Panc1 (cell line): ENCODE measurements at regions not wholly inside any gene's neighbourhood (a gene's known extent, or its start where the extent isn't known, plus 50 kb on each side); places are given as distances from the start of the nearest gene placed in this dataset.

Experiments used
- ATAC-seq: fragments of 200-7000 bp; cut with Tn5 transposase; 2 replicates; pipeline ENCODE4 v1.9.1; 2020; ENCODE audit warnings: mild to moderate bottlenecking, moderate library complexity
- BruUV-seq: library from RNA; stranded (reverse); fragments of 400-500 nt; replicated peaks from 2 replicates; lab custom pipeline; 2021; lab: Mats Ljungman, UMichigan
- CTCF ChIA-PET: fragments of 300-600 bp; sonication (Branson Sonifier 250); formaldehyde crosslinking; loops from one replicate; lab custom pipeline; 2022; ENCODE audit warnings: antibody characterized with exemption; lab: Charles Lee
- POLR2A ChIA-PET: fragments of 300-600 bp; sonication (Branson Sonifier 250); formaldehyde crosslinking; loops from one replicate; lab custom pipeline; 2022; ENCODE audit warnings: antibody characterized with exemption; lab: Charles Lee
- DNase-seq: peaks from one replicate; pipeline ENCODE4 v3.0.0-alpha.2; 2010; ENCODE audit warnings: low read depth, low spot score
- H3K27ac ChIP-seq: 2 replicates; pipeline ENCODE4 v1.5.1; 2011; ENCODE audit warnings: mild to moderate bottlenecking, low read length, inconsistent platforms
- H3K27me3 ChIP-seq: fragments of 200-500 bp; sonication (Bioruptor generic); 2 replicates; pipeline ENCODE4 v1.6.0; 2014; ENCODE audit warnings: low read length, inconsistent platforms; ENCODE audit not compliant: control insufficient read depth, insufficient read depth
- H3K36me3 ChIP-seq: fragments of 200-500 bp; sonication (Bioruptor generic); 2 replicates; pipeline ENCODE4 v1.5.1; 2014; ENCODE audit warnings: inconsistent platforms, mild to moderate bottlenecking, low read length, moderate library complexity; ENCODE audit not compliant: control insufficient read depth, insufficient read depth
- H3K4me1 ChIP-seq: 2 replicates; pipeline ENCODE4 v1.5.1; 2011; ENCODE audit warnings: inconsistent platforms, mild to moderate bottlenecking, low read length, moderate library complexity; ENCODE audit not compliant: control insufficient read depth, insufficient read depth
- H3K4me3 ChIP-seq, 2 experiments: 2 replicates each; pipeline ENCODE4 v1.5.1; 2011 to 2012; ENCODE audit warnings: low read depth in 2 of 2, low read length in 2 of 2, mild to moderate bottlenecking in 2 of 2, inconsistent platforms in 1 of 2, moderate library complexity in 1 of 2
- H3K9me3 ChIP-seq: fragments of 200-500 bp; sonication (Bioruptor generic); 2 replicates; pipeline ENCODE4 v1.5.1; 2014; ENCODE audit warnings: low read depth, mild to moderate bottlenecking, inconsistent platforms, low read length, moderate library complexity; ENCODE audit not compliant: control insufficient read depth, insufficient read depth
- POLR2AphosphoS5 ChIP-seq: IDR thresholded peaks from 2 replicates; pipeline ENCODE4 v1.6.1; 2012; ENCODE audit warnings: mild to moderate bottlenecking, low read depth, low read length, moderate library complexity
- SIN3A ChIP-seq: IDR thresholded peaks from 2 replicates; pipeline ENCODE4 v1.6.1; 2012; ENCODE audit warnings: low read depth, mild to moderate bottlenecking, low read length, moderate library complexity, borderline replicate concordance; ENCODE audit not compliant: insufficient read depth
- TCF7L2 ChIP-seq: IDR thresholded peaks from 2 replicates; pipeline ENCODE4 v1.6.1; 2011; ENCODE audit warnings: mild to moderate bottlenecking, low read depth, low read length, inconsistent platforms
- in situ Hi-C: cut with HindIII; loops from 2 replicates; pipeline ENCODE4 v1.10.0; 2016; ENCODE audit warnings: low sequenced_read_pairs, low pct_unique_long_range_greater_than_20kb
- intact Hi-C: fragments of 100-400 bp; cut with micrococcal nuclease; formaldehyde crosslinking; loops from one replicate; pipeline ENCODE4 v1.10.0; 2022; ENCODE audit not compliant: unreplicated experiment
- TF ChIP-seq, protein P1 (sequence below), 2 experiments: IDR thresholded peaks; 2 replicates each; pipeline ENCODE4 v1.6.1; 2011 to 2012; ENCODE audit warnings: low read depth in 2 of 2, control low read depth in 1 of 2, low read length in 1 of 2, mild to moderate bottlenecking in 1 of 2, moderate library complexity in 1 of 2; ENCODE audit not compliant: insufficient read depth in 1 of 2
- TF ChIP-seq, protein P2 (sequence below): fragments of 450-650 bp; IDR thresholded peaks from 2 replicates; pipeline ENCODE4 v1.5.1; 2017; ENCODE audit warnings: mild to moderate bottlenecking

- ATAC-seq (no peak), DNase-seq (no peak)
- ChIA-PET CTCF (no interaction called here), POLR2A (no interaction called here)
- H3K27me3 ChIP-seq = no peaks in the 10 kb centered on the region
- H3K9me3 ChIP-seq = no peaks in the 10 kb centered on the region
- no peak overlapping the region for H3K27ac ChIP-seq
- H3K36me3 ChIP-seq = no peaks in the 10 kb centered on the region
- in situ Hi-C loops (no loop called here), intact Hi-C loops (no loop called here)
- BruUV-seq = no TSS peak
- no peak overlapping the region for H3K4me3 ChIP-seq
- no peak for TF ChIP-seq SIN3A
- TF ChIP-seq, protein P1, sequence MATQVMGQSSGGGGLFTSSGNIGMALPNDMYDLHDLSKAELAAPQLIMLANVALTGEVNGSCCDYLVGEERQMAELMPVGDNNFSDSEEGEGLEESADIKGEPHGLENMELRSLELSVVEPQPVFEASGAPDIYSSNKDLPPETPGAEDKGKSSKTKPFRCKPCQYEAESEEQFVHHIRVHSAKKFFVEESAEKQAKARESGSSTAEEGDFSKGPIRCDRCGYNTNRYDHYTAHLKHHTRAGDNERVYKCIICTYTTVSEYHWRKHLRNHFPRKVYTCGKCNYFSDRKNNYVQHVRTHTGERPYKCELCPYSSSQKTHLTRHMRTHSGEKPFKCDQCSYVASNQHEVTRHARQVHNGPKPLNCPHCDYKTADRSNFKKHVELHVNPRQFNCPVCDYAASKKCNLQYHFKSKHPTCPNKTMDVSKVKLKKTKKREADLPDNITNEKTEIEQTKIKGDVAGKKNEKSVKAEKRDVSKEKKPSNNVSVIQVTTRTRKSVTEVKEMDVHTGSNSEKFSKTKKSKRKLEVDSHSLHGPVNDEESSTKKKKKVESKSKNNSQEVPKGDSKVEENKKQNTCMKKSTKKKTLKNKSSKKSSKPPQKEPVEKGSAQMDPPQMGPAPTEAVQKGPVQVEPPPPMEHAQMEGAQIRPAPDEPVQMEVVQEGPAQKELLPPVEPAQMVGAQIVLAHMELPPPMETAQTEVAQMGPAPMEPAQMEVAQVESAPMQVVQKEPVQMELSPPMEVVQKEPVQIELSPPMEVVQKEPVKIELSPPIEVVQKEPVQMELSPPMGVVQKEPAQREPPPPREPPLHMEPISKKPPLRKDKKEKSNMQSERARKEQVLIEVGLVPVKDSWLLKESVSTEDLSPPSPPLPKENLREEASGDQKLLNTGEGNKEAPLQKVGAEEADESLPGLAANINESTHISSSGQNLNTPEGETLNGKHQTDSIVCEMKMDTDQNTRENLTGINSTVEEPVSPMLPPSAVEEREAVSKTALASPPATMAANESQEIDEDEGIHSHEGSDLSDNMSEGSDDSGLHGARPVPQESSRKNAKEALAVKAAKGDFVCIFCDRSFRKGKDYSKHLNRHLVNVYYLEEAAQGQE (IDR thresholded peaks at IDR 0.05; ENCODE audit: insufficient read depth in 1 of 2, low read depth in 2 of 2, low read length in 1 of 2) = no peak
- TF ChIP-seq, protein P2, sequence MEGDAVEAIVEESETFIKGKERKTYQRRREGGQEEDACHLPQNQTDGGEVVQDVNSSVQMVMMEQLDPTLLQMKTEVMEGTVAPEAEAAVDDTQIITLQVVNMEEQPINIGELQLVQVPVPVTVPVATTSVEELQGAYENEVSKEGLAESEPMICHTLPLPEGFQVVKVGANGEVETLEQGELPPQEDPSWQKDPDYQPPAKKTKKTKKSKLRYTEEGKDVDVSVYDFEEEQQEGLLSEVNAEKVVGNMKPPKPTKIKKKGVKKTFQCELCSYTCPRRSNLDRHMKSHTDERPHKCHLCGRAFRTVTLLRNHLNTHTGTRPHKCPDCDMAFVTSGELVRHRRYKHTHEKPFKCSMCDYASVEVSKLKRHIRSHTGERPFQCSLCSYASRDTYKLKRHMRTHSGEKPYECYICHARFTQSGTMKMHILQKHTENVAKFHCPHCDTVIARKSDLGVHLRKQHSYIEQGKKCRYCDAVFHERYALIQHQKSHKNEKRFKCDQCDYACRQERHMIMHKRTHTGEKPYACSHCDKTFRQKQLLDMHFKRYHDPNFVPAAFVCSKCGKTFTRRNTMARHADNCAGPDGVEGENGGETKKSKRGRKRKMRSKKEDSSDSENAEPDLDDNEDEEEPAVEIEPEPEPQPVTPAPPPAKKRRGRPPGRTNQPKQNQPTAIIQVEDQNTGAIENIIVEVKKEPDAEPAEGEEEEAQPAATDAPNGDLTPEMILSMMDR = no peak
- no peak for TF ChIP-seq TCF7L2
- no peak for TF ChIP-seq POLR2AphosphoS5
- no peaks in the 10 kb centered on the region for H3K4me1 ChIP-seq
These were observed 282.7 kb downstream of the KCNN2 start for GRCh38 chr5:114644576-114644975.

GRCh38 chr5:114636271-114636670, 274.4 kb downstream of the KCNN2 start:
- in situ Hi-C loops (no loop called here), intact Hi-C loops (no loop called here)
- no peaks in the 10 kb centered on the region for H3K27me3 ChIP-seq
- ChIA-PET POLR2A (no interaction called here), CTCF (no interaction called here)
- no peak for ATAC-seq
- TF ChIP-seq, protein P2 = no peak
- no peak for TF ChIP-seq SIN3A
- TF ChIP-seq TCF7L2 = no peak
- TF ChIP-seq, protein P1 (IDR thresholded peaks at IDR 0.05; ENCODE audit: insufficient read depth in 1 of 2, low read depth in 2 of 2, low read length in 1 of 2) = no peak
- TF ChIP-seq POLR2AphosphoS5 = no peak
- H3K9me3 ChIP-seq = no peaks in the 10 kb centered on the region
- H3K36me3 ChIP-seq = no peaks in the 10 kb centered on the region
- BruUV-seq = no TSS peak
- no peaks in the 10 kb centered on the region for H3K4me1 ChIP-seq
- no peak overlapping the region for H3K4me3 ChIP-seq
- no peak for DNase-seq
- no peak overlapping the region for H3K27ac ChIP-seq
